IPS DF 4.7 (cell line): ENCODE measurements at regions not wholly inside any gene's neighbourhood (a gene's known extent, or its start where the extent isn't known, plus 50 kb on each side); places are given as distances from the start of the nearest gene placed in this dataset.

Experiments used
- DNase-seq: peaks from one replicate; pipeline ENCODE4 v3.0.0-alpha.2; 2013; ENCODE audit warnings: low spot score; ENCODE audit errors: extremely low read depth

DNA sequence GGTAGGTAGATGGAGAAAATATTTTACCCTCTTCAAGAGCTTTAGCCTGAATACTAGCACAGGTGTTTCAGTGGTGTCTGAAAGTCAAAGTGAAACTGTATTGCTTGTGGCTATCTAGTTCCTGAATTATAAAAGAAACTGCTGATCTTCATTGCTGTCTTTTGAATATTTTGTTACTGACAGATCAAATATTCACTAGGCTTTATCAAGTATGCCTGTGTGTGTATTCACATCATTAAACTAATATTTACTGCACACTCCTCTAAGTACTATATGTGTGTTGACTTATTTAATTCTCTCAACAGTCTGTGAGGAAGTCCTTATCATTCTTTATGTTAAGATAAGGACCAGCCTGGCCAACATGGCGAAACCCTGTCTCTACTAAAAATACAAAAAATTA lies 139.6 kb downstream of the SOCS6 start:
- DNase-seq, result no peak

DNA sequence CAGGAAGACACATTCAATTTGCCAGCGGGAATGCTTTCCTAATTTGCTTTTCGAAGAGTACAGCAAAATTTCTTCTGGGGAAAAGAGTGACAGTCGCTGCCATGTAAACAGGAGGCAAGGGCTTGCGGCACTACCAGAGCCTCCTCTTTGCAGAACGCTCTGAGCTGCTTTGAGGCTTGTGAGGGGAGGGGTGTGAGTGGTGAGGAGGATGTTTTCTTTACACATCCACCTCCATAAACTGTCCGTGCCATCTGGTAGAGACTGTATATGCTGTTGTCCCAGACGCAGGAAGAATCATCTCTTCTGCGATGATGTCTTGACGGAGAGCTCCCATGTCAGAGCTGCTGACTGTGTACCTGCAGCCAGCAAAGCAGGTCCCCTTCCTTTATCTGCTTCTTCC lies 138.0 kb downstream of the SOCS6 start:
- DNase-seq, result no peak

DNA sequence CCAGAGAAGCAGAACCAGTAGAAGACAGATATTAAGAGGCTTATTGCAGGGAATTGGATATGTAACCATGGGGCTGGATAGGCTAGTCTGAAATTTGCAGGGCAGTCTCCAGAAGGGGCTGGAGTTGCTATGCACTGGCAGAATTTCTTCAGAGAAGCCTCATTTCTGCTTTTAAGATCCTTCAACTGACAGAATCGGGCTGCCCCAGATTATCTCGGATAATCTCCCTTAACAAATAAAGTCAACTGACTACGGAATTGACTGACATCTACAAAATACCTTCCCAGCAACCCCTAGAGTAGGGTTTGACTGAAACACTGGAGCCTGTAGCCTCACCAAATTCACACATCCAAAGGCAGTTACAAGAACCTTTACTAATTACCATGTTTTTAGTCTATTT lies 136.4 kb downstream of the SOCS6 start:
- no peak for DNase-seq

DNA sequence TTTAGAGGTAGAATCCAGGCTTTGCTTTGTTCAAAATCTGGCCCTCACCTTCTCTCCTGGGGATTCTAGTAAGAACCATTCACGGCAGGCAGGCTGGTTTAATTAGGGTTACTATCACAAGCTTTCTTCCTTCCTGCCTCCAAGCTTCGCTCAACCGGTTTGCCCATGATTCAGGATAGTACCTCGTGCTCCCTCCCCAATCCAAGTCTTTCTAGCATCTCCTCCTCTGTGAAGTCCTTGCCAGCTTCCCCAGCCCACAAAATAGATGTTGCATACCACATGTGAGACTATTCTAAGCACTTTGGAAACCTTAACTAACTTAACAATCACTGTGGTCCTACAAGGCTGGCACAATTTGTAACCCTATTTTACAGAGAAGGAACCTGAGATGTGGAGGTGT lies 135.1 kb downstream of the SOCS6 start:
- DNase-seq, result no peak

DNA sequence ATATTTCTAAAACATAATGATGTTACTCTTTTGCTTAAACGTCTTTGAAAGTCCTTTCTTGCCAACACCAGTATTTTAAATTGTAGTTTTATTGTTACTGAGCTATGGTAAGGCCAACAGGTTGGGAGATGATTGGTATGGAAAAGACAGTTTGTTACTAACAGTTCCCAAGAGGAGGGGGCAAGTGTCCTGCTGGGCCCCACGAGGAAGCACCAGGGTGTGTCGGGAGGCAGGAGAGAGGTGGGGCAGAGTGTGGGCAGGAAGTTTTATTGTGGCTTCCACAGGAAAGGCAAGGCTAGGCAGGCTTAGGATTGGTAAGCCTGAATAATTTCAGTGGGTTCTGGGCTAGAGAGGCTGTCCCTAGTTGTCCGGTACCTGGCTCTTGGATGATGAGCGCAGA lies 134.3 kb downstream of the SOCS6 start:
- DNase-seq, result no peak

DNA sequence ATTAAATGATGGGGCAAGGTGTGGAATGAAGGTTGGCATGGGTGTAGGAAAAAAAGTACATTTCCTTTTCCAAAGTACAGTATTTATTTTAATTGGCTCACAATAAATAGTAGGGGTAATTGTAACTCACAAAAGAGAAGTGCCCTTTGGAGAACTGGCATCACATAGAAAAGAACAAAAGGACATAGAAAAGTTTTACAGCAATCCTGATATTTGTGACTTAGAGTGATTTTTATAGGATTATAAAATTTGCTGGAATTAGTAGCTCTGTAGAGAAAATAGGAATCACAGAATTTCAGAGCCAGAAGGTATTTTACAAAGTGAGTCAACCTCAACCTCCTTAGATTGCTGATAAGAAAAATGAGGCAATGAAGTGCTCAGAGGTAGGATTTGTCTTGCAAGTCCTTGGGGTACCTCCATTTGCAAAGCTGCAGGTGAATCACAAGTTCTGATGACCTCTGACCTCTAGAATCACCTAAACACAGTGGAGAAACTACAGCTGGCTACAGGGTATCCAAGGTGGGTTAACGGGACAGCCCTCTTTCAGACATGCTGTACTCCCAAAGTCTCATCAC lies 133.6 kb downstream of the SOCS6 start:
- no peak for DNase-seq

DNA sequence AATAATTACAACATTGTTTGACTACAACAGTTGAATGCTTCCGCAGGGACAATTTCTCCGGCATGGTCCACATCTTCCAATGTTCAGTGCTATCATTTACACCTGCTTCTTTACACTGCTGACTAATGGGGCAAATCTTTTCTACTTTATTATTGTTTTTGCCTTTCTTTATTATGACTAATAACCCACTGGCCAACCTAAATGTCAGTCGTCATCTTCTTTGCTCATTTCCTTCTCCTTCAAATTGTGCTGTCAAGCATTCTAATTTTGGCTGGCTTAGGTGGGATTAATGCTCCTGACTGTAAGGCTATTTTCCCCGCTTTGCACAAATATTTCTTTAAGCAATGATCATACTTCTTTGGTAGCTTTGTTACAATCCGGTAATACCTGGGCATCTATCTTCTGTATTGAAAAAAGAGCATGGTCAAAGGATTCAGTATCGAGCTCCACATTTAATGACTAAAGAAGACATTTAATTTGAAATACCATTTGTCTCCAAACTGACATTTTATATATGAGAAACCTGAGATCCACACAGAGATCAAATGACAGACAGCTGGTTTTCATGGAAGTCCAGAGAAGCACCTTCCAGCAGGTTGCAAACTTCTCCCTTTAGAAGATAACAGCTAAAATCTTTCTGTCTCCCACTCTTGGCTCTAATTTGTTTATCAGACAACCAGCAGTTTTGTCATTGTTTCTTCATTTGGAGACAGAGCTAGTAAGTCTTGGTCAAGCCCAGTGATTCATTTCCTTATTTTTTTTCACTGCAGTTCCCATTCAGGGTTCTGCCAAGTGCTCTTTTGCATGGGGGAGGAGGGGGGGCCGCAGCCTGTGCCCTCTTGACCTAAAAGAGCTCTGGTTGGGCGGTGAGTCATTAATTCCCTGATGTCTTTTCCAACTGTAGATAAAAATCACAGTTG lies 132.9 kb downstream of the SOCS6 start:
- no peak for DNase-seq

DNA sequence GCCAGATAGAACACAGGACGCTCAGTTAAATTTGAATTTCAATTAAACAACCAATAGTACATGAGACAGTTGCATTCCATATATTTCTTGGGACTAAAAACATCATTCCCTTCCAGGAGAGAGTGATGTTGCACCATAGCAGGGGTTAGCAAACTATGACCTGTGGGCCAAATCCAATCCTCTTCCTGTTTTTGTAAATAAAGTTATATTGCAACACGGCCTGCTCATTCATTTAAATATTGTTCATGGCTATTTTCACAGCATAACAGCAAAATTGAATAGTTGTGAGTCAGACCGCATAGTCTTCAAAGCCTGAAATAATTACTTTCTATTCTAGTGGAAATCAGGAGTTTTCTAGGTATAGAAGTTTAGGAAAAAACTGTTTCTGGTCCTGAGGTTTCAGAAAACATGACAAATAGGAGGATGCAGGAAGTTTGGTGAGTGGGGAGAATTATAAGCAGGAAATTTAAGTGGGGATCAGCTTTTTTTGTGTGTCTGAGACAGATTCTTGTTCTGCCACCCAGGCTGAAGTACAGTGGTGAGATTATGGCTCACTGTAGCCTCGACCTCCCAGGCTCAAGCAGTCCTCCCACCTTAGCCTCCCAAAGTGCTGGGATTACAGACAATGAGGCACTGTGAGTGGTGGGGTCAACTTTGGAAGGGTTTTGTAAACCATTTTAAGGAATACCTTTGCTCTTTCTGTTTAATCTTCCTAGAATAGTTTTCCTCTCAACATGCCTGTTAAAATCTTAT lies 131.5 kb downstream of the SOCS6 start:
- no peak for DNase-seq

DNA sequence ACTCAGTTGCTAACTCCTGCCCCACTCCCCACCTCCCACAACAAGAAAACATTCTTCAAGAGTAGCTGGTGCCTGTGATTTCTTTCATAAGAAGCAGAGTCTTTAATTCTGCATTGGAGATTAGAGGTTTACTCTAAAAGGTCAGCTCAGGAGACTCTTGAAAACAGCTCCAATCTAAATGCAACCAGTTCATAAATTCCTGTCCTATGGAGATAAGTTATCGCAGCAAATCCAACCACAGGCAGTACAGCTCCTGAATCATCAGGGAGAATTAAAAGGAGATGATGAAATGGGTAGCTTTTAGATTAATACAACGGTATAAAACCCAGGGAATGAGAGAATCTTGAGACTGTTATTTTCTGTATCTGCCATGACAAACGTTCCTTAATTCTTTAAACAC lies 130.7 kb downstream of the SOCS6 start:
- no peak for DNase-seq

DNA sequence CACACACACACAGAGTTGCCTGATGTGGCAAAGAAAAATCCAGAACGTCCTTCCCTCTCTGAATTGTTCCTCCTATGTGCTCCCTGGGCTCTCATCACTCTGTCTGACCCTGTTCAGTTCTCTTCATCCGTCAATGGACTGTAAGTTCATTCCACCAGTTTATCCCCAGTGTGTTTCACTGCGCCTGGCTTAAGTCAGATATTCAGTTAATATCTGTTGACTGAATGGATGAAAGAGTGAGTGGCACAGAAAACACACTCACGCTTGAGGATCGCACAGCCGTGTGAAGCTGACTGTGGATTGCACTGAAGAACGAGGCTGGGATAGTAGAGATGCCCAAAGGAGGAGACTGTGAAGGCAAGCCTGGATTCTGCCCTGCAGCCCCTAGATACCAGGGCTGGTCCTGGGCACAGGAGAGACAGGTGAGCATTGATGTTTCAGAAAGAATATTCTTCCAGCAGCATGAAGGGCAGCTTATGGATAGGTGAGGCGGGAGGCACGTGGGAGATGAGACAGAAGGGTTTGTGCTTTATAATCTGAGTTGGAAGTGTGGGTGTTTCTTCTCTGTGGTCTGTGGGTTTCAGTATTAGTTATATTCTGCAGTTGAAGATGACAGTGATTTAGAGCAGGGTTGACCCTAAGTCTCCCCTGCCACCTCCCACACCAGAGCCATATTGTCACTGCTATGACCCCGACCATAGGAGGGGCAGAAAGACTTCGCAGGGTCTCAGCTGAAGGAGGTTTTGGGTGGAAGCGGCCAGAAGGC lies 129.9 kb downstream of the SOCS6 start:
- no peak for DNase-seq

DNA sequence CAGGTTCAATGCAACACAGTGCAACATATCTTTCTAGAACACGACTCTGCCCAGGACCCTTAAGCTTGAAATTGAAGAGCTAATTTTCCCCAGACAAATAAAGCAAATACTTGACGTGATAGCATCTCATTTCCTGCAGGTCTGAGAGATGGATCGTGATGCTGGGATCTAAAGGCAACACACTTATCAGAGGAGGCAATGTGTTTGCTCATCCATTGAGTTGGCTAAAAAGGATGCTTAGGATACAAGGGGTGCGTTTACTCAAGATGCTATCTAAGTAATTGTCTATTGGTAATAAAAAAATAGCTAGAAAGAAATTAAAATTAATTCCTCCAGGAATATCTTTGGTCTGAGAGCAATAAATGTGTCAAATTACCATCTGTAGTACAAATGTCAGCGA lies 129.0 kb downstream of the SOCS6 start:
- DNase-seq, result no peak

DNA sequence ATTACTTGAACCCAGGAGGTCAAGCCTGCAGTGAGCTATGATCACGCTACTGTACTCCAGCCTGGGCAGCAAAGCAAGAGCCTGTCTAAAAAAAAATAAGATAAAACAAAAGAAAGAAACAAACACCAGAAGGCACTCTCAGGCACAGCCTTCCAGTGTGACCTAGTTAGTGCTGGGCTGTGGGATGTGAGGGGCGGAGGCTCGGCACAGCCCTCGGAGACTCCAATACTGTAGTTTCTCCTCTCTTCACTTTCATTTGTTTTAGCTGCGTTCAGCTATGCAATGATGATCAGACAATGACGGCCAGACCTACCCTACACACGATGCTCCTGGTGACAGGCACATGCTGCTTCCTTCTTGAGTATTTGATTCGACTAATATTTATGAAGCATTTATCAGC lies 127.7 kb downstream of the SOCS6 start:
- DNase-seq, result no peak

DNA sequence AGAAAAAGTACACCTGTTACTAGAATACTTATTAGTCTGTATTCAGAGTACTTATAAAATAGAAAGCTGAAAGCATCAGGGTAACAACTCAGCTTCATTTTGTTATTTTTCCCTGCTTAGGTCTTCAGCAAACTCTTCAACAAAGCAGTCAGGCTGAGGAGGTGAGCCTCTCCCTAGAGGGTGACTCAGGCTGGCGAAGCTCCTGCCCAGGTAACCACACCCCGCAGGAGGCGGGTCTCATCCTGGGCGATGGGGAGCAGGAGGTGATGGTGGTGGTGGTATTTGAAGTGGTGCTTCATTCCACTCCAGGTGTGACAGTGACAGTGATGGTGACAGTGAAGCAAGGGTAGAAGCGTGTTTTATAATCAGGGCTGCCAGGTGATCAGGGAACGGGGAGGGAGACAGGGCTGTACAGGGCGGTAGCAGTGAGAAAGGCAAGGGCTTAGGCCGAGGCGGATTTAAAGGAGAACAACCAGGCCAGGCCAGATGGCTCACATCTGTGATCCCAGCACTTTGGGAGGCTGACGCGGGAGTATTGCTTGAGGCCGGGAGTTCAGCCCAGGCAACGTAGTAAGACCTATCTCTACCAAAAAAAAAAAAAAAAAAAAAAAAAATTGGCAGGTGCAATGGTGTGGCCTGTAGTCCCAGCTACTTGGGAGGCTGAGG lies 127.1 kb downstream of the SOCS6 start:
- no peak for DNase-seq

DNA sequence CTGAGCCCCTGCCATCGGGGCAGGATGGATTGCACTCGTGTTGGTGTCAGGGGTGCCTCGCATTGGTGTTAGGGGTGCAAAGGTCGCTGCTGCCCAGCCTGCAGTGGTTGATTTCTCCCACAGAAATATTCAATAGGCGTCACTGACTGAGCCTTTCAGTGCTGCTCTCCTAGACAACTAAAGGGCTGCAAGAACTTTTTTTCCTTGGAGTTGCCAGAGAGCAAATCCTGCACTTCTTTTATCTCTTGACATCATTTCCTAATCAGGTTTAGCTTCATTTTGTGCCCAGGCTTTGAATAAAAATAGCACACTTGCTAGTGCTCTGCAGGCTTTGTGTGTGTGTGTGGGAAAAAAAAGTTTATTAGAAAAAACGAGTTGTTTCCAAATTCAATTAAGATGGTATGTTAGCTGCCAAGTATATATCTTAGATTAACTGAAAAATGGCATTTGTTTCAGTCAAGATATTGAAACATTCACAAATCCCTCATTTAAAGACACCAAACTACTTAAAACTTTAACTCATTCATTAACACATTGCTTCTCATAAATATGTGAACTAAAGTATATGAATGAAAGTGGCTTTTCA lies 125.6 kb downstream of the SOCS6 start:
- DNase-seq, result no peak

DNA sequence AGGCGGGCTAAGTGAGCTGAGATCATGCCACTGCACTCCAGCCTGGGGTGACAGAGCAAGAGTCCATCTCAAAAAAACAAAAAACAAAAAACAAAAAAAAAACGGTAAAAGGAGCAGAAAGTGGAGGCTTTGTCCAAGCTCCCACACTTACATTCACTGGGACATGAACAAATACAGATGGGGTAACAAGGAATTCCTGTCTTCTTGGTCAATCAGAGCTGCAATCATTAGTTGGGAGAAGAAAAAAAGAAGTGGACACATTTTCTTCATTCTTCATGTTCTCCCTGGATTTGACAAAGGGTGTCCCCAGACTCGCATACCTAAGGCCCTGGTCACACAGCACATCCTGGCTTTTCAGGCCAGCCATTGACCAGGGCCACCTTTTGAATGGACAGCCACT lies 124.6 kb downstream of the SOCS6 start:
- DNase-seq, result no peak

DNA sequence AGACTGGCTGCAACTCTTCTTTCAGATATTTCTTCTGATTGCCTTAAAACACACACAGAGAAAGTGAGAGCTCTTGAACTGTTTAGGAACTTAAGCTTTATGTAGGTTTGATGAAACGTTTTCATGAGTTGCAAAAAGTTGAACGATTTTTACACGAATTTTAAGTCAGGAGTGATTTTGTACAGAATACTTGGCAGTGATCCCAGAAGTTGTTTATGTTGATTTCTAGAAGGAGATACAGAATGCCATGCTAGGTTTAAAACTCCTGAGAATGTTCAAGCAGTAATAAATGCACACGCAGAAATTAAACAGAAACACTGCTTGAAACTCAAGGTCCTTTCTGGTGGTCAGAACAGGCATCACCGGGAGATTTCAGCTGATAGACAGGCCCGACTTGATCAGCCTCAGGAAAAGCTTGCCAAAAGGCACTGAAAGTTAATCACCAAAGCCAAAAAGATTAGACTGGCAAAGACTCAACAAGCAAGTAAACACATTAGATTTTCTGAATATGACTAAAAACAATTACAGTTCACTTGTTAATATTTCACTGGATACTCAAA lies 123.1 kb downstream of the SOCS6 start:
- DNase-seq, result no peak

DNA sequence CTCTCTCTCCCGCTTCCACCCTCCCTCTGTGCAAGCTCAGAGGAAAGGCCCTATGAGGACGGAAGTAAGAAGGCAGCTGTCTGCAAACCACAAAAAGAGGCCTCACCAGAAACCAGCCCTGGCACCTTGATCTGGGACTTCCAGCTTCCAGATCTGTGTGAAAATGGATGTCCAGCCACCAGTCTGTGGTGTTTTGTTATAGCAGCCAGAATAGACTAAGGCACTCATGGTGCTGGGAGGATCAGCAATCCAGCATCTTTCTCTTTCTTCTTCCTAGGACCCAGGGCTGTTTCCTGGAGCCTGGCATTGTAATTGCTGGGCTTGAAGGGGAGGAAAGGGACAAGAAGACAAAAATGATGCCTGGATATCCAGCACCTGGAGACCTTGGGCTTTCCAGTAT lies 122.5 kb downstream of the SOCS6 start:
- no peak for DNase-seq

DNA sequence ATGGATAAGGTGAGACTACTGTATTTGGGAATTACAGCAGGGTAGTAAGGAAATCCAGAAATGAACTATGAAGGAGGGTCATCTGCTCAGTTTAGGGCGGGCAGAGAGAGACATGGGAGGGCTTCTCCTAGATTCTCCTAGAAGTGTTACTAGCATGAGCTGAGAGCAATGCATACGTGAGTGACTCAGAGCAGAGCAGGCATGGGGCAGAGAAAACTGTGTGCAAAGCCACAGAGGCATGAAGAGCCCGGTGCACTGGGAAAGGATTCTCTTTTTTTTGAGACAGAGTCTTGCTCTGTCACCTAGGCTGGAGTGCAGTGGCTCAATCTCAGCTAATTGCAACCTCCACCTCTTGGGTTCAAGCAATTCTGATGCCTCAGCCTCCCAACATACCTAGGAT lies 116.2 kb downstream of the SOCS6 start:
- DNase-seq, result no peak

DNA sequence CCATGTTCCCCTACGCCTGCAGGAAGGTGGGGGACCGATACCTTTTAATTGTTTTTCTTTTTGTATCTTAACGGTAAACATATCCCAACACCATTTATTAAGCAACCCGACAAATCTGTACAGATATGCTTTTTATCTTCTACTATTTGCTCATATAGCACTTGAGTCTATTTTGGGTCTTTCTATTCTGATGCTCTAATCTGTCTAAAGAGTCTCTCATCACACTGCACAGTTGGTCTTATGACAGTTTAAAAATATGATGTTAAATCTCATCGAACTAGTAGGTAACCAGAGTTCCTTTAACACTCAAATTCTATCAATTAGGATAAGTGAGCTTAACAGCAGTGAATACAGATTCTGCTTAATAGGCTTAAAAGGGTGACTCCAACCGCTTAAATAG lies 111.6 kb downstream of the SOCS6 start:
- DNase-seq, result no peak

DNA sequence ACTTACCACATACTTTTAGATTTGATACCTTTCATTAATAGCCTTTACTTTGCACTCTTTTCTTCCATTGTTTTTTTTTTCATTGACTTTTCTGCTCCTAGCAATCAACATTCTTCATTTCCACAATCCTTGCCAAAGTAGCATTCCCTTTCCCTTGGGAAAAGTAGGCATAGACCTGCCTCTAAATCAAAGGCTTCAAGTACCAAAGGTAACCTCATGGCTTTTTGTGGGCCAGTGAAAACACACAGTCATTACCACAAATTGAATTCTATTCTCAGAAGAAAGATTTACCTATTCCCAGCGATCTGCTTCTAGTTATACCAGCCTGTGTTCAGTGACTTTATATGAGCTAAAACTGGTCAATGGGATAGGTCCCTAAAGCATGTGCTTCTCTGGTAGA lies 109.2 kb downstream of the SOCS6 start:
- DNase-seq, result no peak
